ENCODE measurements at regions not wholly inside any gene's neighbourhood (a gene's known extent, or its start where the extent isn't known, plus 50 kb on each side); places are given as distances from the start of the nearest gene placed in this dataset.
"Not testable (repeated sequence)": the region's sequence is repeated elsewhere in the genome, so short reads cannot be mapped to it uniquely, and the experiment has no call there.

DNA sequence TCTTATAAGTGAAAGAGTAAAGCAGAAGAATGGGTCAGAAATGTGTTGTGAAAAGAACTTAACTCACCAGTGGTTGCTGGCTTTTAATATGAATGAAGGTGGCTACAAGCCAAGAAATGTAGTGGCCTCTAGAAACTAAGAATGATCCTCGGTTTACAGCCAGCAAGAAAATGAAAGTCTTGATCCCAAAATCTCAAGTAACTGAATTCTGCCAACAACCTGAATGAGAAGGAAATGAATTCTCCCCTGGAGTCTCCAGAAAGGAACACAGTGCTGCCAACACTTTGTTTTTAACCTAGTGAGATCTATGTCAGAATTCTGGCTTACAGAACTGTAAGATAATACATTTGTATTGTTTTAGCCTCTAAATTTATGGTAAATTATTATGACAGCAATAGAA lies 193.0 kb downstream of the FZD1 start:
- DNase-seq (ENCODE audit: low read depth, low spot score) = no peak

DNA sequence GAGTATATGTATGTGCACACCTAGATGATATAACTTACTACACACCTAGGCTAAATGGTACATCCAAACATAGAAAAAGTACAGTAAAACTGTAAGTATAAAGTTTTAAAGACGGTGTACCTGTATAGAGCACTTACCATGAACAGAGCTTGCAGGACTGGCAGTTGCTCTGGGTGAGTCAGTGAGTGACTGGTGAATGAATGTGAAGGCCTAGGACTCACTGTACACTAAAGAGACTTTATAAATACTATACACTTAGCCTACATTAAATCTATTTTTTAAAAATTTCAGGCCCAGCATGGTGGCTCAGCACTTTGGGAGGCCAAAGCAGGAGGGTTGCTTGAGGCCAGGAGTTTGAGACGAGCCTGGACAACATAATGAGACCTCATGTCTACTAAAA lies 195.3 kb downstream of the FZD1 start:
- no peak for DNase-seq (ENCODE audit: low read depth, low spot score)

DNA sequence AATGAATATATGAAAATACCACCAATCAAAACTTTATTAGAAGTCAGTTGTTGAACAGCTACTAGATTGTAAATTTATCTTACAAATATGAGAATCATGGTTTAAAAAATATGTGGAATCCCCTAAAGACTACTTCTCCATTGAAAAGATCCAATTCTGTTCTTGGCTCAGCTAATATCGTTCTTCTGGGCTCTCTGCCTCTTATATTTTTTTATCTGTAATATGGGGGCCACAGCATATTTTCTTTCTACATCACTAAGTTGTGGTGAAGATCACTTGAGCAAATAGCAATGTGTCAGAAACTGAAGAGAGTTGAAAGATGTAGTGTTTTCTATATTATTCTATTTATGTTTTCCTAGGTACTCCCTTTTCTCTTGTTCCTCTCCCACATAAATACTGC lies 198.1 kb downstream of the FZD1 start:
- no peak for DNase-seq (ENCODE audit: low read depth, low spot score)

DNA sequence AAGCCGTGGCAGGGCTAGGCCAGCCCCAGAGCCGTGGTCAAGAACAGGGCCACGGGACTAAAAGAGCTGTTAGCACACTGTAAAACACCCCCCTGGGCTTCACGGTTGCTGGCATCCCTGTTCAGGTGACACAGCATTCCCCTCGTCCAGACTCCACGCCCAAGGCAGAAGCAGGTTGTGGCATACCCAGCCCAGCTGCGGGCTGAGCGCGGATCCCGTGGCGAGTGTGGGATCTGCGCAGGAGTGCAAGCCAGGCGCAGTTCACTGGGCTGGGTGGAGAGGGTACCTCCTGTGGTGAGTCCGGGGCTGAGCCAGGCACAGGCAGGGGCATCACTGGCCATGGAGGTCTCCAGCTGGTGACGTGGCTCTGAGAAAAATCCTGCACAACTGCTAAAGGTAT lies 199.1 kb downstream of the FZD1 start:
- DNase-seq (ENCODE audit: low read depth, low spot score) = no peak

DNA sequence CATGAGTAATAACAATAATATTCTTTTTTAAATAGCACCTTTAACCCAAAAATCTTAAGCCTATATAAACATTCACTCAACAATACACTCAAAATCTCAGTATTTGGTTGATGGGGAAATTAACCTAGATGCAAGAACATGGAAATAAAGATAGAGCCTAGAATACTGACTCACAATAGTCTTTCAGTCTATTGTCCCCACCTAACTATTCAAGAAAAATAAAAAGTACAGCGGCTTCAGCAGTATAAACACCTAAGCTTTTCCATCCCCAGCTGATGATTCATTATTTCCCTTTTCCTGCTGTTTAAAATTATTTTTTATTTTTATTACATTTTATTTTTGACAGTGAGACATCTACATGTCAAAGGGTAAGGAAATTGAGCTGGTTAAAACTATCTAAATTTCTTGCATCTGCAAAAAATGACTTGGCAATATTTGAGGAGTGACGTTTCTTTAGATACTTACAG lies 201.4 kb downstream of the FZD1 start:
- no peak for DNase-seq (ENCODE audit: low read depth, low spot score)

DNA sequence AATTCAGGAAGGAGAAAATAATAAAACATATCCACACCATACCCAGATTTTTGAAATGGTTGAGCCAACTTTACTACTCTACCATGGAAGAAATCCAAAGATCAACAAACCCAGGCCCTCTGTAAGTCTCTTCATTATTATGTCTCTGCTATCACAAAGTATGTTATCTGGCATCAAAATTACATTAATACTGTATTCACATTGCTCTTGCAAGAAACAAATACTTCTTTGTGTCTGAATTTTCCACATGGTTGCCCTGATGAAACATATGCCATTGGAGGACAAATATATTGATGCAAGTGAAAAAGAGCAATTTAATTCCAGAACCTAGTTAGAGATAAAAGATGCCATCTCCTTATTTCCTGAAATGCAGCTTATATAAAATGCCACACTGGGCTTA lies 204.0 kb downstream of the FZD1 start:
- DNase-seq (ENCODE audit: low read depth, low spot score) = no peak

DNA sequence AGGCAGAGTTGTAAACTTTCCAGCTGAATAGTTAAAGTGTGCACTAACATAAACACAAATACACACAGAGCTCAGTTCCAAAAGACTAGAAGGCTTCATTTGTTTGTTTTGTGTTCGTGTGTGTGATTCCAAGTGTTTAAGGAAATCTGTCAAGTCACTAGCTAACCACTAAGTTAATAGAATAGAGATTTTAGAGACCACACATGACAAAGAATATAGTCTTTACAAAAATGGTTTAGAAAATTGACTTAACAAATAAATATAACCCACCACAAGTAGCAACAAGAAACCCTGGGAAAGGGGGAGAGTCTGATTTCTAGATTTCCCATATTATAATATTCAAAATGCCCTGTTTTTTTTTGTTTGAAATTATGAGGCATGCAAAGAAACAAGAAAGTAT lies 209.4 kb downstream of the FZD1 start:
- DNase-seq (ENCODE audit: low read depth, low spot score) = no peak

DNA sequence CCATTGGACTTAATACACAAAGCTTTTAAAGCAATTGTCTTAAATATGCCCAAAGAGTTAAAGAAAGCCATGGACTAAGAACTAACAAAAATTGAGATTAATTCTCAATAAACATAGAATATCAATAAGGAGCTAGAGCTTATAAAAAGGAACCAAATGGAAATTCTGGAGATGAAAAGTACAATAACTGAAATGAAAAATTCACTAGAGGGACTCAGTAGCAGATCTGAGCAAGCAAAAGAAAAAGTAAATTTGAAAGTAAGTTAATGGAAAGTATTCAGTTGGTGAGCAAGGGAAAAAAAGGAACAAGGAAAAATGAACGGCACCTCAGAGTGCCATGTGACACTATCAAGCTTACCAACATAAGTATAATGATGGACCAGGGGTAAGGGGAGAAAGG lies 209.8 kb downstream of the FZD1 start:
- DNase-seq (ENCODE audit: low read depth, low spot score) = no peak

DNA sequence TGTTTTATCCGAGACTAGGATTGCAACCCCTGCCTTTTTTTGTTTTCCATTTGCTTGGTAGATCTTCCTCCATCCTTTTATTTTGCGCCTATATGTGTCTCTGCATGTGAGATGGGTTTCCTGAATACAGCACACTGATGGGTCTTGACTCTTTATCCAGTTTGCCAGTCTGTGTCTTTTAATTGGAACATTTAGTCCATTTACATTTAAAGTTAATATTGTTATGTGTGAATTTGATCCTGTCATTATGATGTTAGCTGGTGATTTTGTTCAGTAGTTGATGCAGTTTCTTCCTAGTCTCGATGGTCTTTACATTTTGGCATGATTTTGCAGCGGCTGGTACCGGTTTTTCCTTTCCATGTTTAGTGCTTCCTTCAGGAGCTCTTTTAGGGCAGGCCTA lies 216.2 kb downstream of the FZD1 start:
- DNase-seq (ENCODE audit: low read depth, low spot score) = not testable (repeated sequence)

DNA sequence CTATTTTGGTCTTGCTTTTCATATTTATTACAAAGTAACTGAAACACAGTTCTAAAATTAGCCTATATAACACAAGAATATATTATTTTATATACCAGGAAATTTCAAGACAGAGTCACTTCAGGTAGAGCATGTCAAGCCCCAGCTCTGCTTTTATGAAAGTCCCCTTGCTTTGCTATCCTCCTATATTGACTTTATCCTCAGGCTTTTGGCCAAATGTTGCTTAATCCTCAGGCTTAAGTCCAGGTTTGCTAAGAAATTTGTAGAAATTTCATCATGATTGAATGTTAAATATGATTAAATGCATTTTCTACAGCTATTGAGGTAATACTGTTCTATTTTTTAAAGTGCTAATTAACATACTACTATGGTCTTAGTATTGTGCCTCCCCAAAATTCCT lies 227.6 kb downstream of the FZD1 start:
- DNase-seq (ENCODE audit: low read depth, low spot score) = no peak

DNA sequence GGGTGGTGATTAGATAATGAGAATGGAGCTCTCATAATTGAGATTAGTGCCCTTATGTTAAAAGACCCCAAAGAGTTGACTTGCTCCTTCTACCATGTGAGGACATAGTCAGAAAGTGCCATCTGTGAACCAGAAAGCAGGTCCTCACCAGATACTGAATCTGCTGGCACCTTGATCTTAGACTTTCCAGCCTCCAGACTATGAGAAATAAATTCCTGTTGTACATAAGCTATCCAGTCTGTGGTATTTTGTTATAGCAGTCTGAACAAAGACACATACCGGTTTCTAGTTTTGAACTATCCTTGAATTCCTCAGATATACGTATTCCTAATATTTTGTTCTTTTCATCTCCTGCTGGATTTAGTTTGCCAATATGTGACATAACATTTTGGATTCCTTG lies 228.1 kb downstream of the FZD1 start:
- DNase-seq (ENCODE audit: low read depth, low spot score) = no peak

DNA sequence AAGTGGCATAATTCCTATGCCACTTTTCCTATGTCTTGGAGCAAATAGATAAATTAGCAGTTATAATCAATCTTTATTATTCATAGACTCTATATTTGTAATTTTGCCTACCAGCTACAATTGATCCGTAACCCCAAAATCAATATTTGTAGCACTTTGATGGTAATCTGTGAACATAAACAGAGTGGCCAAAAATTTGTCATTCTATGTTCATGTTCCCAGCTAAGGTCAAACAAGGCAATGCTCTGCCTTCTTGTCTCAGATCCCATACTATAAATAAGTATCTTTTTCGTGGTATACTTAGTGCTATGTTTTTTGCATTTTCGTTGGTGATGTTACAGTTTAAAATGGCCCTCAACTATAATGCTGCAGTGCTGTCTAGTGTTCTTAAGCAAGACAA lies 228.5 kb downstream of the FZD1 start:
- DNase-seq (ENCODE audit: low read depth, low spot score) = no peak

DNA sequence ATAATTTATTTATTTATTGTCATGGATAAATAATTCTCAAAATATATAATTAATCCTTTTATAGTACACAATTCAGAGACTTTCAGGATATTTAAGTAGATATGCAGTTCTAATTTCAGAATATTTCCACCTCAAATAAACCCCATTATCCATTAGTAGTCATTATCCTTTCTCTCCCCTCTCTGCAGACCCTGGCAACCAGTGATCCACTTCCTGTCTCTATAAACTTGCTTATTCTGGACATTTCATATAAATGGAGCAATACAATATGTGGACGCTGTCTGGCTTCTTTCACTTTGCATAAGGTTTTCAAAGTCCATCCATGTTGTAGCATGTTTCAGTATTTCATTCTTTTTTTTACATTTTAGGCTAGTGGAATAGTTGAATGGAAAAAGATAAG lies 230.2 kb downstream of the FZD1 start:
- no peak for DNase-seq (ENCODE audit: low read depth, low spot score)

DNA sequence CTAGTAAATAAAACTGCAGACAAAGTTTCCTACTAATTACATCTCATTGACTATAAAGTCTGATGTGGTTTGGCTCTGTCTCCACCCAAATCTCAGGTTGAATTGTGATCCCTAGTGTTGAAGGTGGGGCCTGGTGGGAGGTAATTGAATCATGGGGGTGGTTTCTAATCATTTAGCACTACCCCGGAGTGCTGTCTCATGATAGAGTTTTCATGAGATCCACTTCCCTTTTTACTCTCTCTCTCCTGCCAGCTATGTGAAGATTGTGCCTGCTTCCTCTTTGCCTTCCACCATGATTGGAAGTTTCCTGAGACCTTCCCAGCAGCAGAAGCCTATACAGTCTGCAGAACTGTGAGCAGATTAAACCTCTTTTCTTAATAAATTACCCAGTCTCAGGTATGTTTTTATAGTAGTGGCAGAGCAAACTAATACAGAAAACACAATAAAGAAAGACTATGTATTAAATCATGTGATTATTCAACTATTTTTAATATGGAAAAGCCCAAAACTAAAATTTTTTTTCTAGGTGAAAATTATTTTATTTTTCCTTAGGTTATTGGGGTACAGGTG lies 232.1 kb downstream of the FZD1 start:
- no peak for DNase-seq (ENCODE audit: low read depth, low spot score)

DNA sequence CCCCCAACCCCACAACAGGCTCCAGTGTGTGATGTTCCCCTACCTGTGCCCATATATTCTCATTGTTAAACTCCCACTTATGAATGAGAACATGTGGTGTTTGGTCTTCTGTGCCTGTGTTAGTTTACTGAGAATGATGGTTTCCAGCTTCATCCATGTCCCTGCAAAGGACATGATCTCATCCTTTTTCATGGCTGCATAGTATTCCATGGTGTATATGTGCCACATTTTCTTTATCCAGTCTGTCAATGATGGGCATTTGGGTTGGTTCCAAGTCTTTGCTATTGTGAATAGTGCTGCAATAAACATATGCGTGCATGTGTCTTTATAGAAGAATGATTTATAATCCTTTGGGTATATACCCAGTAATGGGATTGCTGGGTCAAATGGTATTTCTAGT lies 233.0 kb downstream of the FZD1 start:
- not testable (repeated sequence) for DNase-seq (ENCODE audit: low read depth, low spot score)

DNA sequence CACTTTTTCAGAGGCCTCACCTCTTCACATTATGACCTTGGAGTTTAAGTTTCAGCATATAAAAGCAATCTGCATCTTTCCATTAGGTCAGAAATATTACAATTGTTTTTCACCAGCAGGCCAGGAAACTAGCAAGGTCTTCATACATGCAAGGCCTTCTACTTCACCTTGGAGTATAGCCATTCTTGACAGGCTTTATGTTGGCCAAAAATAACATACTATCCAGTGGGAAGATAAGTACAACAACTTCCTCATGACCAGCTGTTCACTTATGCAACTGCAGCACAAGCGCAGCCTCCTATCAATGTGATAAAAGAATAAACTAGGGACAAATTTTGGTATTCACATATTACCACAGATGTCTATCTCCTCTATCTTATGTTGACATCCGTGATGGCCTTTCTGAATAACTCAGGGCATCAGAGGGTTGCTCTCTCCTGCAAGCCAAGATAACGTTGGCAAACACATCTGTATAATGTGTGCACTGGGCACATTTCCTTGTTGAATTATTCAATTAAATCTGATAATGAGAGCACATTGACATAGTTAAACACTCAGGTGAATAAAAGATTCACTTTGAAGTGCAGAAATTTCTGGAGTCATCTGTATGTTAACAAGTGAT lies 239.8 kb downstream of the FZD1 start:
- DNase-seq (ENCODE audit: low read depth, low spot score) = no peak

DNA sequence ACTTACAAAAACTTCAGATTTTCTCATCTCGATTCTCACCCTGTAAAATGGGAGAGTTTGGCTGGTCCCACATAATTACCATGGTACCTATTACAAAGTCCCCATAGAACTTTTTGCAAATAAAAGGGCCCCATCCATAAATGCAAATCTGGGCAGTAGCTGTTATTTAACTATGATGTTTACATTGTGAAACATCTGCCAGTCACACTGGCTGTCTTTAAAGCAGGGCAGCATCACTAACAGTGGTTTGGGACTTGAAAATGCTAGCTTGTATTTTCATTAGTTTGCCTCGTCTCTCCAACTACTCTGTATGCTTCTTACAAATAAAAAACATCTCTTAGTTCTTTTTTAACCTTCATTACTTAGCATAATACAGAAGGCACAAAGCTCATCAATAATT lies 240.7 kb downstream of the FZD1 start:
- no peak for DNase-seq (ENCODE audit: low read depth, low spot score)

DNA sequence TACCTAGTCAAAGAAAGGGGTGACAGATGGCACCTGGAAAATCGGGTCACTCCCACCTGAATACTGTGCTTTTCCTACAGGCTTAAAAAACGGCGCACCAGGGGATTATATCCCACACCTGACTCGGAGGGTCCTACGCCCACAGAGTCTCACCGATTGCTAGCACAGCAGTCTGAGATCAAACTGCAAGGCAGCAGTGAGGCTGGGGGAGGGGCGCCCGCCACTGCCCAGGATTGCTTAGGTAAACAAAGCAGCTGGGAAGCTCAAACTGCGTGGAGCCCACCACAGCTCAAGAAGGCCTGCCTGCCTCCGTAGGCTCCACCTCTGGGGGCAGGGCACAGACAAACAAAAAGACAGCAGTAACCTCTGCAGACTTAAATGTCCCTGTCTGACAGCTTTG lies 242.7 kb downstream of the FZD1 start:
- DNase-seq (ENCODE audit: low read depth, low spot score) = peak; percentile 6

DNA sequence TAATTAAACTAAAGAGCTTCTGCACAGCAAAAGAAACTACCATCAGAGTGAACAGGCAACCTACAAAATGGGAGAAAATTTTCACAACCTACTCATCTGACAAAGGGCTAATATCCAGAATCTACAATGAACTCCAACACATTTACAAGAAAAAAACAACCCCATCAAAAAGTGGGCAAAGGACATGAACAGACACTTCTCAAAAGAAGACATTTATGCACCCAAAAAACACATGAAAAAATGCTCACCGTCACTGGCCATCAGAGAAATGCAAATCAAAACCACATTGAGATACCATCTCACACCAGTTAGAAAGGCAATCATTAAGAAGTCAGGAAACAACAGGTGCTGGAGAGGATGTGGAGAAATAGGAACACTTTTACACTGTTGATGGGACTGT lies 247.6 kb downstream of the FZD1 start:
- DNase-seq (ENCODE audit: low read depth, low spot score) = not testable (repeated sequence)

DNA sequence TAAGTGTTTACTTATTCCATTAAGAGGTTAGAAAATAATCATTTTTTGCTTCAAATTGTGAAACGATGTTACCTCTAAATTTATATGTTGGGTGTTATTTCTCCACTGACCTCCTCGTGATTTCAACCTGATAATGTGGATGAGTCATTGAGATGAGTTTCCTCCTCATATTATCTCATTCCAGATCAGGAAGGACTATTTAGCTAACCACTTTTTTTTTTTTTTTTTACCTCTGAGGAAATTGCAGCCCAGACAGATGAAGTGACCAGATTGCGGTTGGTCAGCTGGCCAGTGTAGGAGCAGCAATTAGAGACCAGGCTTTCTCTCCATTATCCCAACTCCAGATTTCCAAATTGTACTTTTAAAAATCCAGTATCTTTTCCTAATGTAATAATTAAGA lies 248.7 kb downstream of the FZD1 start:
- no peak for DNase-seq (ENCODE audit: low read depth, low spot score)

DNA sequence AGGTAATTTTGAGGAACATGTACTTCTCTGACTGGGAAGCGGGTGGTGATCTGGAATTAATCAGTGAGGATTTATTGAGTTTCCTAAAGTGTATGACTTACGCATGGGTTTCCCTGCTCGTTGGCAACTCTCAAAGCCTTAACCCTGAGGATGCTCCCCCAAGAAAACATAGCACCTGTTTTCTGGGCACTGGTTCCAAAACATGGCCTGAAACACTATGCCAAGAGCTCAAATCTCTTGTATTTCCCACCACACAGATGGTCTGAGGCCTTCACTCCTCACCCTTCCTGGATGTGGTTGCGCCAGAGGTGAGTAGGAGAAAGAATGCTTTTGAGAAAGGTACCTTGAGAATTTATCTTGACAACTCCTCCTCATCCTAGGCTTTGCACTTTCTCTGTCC lies 250.4 kb downstream of the FZD1 start:
- DNase-seq (ENCODE audit: low read depth, low spot score) = no peak

DNA sequence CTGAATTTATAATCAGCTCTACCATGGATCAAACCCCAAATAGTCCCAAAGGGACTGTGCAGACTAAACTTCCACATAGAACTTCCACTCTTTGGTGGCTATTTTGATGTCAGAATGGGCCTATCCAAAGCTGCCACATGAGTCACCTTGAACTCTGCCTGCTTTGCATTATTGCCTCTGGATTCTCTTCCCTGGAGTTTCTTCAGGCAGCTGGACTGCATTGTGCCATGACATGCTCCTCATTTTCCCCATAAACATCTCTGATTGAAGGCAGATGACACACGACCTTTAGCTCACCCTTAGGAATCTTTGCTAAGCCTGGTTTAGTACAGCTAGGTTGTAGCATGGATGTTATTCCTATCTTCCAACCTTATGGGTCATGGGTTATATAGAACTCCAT lies 251.7 kb downstream of the FZD1 start:
- no peak for DNase-seq (ENCODE audit: low read depth, low spot score)

DNA sequence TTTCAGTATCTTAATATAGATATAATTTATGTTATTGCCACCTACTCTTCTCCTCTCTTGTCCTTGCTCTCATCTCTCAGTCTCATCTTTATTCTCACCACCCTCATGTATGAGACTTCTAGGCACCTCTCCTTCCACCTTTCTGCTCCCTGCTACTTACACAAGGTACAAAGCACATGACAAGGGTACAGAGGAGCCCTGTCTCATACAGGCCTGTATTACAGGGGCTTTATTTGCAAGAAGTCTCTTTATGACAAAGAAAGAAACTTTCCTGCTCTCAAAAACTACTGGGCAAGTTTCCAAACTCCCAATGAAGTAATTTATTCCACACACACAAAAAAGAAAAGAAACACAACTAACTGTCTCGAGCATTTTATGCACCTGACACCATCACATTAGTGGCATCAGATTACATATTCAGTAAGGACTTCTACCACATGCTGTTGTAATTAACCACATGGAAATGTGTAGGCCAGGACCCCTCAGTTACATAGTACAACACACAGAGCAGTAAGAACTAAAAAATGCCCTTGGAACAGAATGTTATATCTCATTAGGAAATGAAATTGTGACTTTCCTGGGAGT lies 253.1 kb downstream of the FZD1 start:
- DNase-seq (ENCODE audit: low read depth, low spot score) = no peak

DNA sequence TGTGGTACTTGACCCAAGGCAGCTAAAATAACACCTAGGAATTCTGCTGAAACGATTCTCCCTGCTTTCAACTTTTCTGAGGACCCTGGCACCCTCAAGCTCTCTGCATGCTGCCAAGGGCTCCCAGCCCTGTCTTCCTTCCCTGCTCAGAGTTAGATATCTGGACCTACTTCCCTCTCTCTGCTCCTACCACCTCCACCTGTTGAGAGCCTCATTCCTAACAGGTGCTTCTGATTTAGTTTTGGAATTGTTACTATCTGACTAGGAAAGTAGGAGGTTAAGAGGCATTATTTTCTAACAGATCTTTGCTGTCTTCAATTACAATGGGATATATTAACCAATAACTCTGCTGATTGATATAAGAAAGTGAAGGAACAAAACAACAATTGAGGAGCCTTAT lies 253.8 kb downstream of the FZD1 start:
- no peak for DNase-seq (ENCODE audit: low read depth, low spot score)

All from ELF-1 (cell line).